Choroid plexus epithelial cell (primary cell): ENCODE measurements at regions not wholly inside any gene's neighbourhood (a gene's known extent, or its start where the extent isn't known, plus 50 kb on each side); places are given as distances from the start of the nearest gene placed in this dataset.

ENCODE experiments used
- DNase-seq: peaks from one replicate; pipeline ENCODE4 v3.0.0-alpha.2; 2010; ENCODE audit warnings: low read depth
- H3K4me3 ChIP-seq: 2 replicates; pipeline ENCODE4 v1.5.1; 2011; ENCODE audit warnings: low read depth, mild to moderate bottlenecking, control low read depth, low read length, moderate library complexity
- CTCF ChIP-seq: conservative IDR thresholded peaks from 2 replicates; pipeline ENCODE4 v1.5.1; 2011; ENCODE audit warnings: low read depth, mild to moderate bottlenecking, control low read depth, inconsistent platforms, low read length, moderate library complexity

- H3K4me3 ChIP-seq, result no peak overlapping the region
- TF ChIP-seq CTCF, result no peak
- DNase-seq, result no peak
Observed at GRCh38 chr4:110787707-110788106, 164.8 kb upstream of the PITX2 start.

GRCh38 chr4:110788302-110788701, 165.4 kb upstream of the PITX2 start:
- TF ChIP-seq CTCF, result no peak
- DNase-seq, result no peak
- no peak overlapping the region for H3K4me3 ChIP-seq

- TF ChIP-seq CTCF, result no peak
- H3K4me3 ChIP-seq, result no peak overlapping the region
- DNase-seq, result no peak
Observed at GRCh38 chr4:110792036-110792435, 169.2 kb upstream of the PITX2 start.

GRCh38 chr4:110793381-110793801, 170.5 kb upstream of the PITX2 start:
- no peak overlapping the region for H3K4me3 ChIP-seq
- no peak for DNase-seq

GRCh38 chr4:110793890-110794554, 171.1 kb upstream of the PITX2 start:
- DNase-seq, result no peak

More at GRCh38 chr4:110793381-110793801, 170.5 kb upstream of the PITX2 start:
- no peak for TF ChIP-seq CTCF

GRCh38 chr4:110795971-110796370, 173.1 kb upstream of the PITX2 start:
- no peak for TF ChIP-seq CTCF
- DNase-seq, result no peak

More at GRCh38 chr4:110793890-110794554, 171.1 kb upstream of the PITX2 start:
- no peak overlapping the region for H3K4me3 ChIP-seq
- no peak for TF ChIP-seq CTCF

GRCh38 chr4:110797486-110797885, 174.6 kb upstream of the PITX2 start:
- H3K4me3 ChIP-seq, result no peak overlapping the region
- no peak for TF ChIP-seq CTCF
- DNase-seq, result no peak

More at GRCh38 chr4:110795971-110796370, 173.1 kb upstream of the PITX2 start:
- no peak overlapping the region for H3K4me3 ChIP-seq
